ENCODE measurements at regions not wholly inside any gene's neighbourhood (a gene's known extent, or its start where the extent isn't known, plus 50 kb on each side); places are given as distances from the start of the nearest gene placed in this dataset.
"Not testable (repeated sequence)": the region's sequence is repeated elsewhere in the genome, so short reads cannot be mapped to it uniquely, and the experiment has no call there.

- DNase-seq, result no peak
Observed at GRCh38 chr1:209155546-209155945, 428.0 kb upstream of the CAMK1G start.

- DNase-seq, result no peak
Observed at GRCh38 chr1:209156991-209157390, 426.5 kb upstream of the CAMK1G start.

GRCh38 chr1:209157546-209158249, 425.8 kb upstream of the CAMK1G start:
- DNase-seq, result no peak

DNA sequence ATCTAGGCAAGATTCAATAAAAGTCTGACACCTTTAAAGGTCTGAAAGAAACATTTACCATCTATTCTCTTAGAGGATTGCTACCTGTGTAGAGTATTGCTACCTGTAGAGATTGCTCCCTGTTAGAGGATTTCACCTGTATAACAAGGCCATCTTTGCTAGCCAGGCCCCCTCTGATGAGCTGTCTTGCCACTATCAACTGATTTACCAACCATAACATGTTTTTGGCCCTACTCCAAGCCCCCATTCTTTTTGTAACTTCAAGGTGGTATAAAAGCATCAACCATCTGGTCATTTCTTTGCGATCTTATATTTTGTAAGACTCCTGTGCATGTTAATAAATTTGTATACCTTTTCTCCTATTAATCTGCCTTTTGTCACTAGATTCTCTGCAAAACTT, 424.7 kb upstream of the CAMK1G start:
- no peak for DNase-seq

GRCh38 chr1:209160230-209160629, 423.3 kb upstream of the CAMK1G start:
- DNase-seq, result no peak

DNA sequence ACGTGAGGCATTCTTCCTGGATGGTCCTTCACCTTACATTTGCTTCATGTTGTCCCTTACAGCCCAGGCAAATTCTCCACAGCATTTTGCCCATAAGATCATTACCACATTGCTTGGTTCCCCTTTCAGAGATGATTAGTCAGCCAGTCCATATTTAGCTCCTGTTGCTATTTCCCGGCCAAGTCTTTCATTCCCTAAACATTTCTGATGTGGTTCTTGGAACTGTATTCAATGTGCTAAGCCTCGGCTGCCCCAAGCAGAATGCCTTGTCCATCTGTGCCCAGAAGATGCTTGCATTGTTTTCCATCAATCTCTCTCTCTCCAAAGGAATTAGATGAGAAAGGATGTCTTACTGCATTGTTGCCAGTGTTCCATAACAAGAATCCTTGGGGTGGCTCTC, 420.9 kb upstream of the CAMK1G start:
- DNase-seq, result no peak

- DNase-seq, result no peak
Observed at GRCh38 chr1:209168204-209168603, 415.3 kb upstream of the CAMK1G start.

DNA sequence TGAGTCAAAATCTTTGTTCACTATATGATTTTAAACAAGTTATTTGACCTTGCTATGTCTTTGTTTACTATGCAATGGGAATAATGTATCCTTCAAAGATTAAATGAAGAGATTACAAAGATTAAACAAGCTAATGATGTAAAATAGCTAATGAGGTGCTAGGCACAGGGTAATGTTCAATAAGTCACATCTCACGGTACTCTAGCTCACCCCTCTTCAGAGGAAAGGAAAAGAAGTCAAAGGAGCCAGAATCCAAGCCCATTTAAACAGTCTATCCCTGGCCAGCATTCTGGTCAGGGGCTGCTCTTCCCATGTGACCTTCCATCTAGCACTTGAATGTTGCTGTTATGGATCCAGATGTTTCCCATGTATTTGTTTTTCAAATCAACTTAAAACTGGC, 412.4 kb upstream of the CAMK1G start:
- no peak for DNase-seq

DNA sequence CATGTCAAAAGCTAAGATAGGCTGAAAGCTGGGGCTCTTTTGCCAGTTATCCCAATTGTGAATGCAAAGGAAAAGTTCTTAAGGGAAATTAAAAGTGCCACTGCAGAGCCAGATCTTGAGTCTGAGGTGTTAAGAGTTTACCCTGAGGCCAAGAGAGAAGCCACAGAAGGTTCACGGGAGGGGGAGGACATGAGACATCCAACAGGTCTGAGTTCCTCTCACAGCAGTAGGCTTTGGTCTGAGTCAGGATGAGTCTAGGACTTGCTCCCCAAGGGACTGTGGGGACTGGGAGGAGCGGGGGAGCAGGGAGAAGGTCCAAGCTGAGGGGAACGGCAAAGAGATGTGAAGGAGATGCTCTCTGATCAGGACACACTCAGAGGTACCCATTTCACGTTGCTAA, 411.2 kb upstream of the CAMK1G start:
- no peak for DNase-seq

DNA sequence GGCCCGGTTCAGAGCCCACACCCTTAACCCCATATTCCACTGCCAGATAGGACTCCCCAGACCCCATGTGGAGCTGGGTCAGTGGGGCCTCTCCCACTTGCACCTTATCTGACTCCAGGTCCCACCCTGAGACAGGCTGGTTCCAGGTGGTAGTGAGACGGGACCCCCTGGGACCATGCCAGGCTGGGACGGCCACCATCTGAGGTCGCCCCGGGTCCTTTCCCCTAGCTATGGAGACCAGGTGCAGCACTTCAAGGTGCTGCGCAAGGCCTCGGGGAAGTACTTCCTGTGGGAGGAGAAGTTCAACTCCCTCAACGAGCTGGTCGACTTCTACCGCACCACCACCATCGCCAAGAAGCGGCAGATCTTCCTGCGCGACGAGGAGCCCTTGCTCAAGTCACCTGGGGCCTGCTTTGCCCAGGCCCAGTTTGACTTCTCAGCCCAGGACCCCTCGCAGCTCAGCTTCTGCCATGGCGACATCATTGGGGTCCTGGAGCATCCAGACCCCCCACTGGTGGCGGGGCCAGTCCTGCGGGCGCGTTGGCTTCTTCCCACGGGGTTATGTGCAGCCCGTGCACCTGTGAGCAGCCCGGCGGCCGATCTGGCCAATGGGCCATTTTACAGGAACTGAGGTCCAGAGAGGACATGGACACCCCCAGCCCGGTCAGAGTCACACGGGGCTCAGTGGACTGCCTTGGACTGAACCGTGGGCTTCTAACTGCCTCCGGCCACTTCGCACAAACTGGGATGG, 410.5 kb upstream of the CAMK1G start:
- not testable (repeated sequence) for DNase-seq

- DNase-seq, result not testable (repeated sequence)
Observed at GRCh38 chr1:209173796-209174195, 409.7 kb upstream of the CAMK1G start.

DNA sequence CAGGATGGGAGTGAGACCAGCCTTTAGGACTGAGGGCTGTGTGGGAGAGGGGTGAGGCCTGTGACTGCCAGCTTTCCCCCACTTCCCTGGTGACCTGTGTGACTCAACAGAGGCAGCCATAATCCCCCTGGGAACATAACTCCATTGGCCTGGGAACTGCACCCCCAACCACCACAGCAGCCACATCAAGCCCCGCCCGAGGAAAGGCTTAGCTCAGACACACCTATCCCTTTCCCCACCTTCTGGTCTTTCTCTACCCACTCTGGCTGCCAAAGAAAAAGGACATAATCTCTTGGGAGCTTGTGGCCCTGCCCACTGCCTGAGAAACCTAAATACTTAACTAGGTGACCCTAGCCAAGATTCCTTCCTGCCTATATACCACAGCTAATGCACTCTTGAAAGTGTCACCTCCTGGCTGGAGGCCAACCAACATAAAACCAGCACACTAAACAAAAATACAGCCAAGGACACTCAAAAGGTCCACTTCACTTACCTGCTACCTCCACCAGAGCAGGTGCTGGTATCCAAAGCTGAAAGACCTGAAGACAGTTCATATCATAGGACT, 406.6 kb upstream of the CAMK1G start:
- no peak for DNase-seq

DNA sequence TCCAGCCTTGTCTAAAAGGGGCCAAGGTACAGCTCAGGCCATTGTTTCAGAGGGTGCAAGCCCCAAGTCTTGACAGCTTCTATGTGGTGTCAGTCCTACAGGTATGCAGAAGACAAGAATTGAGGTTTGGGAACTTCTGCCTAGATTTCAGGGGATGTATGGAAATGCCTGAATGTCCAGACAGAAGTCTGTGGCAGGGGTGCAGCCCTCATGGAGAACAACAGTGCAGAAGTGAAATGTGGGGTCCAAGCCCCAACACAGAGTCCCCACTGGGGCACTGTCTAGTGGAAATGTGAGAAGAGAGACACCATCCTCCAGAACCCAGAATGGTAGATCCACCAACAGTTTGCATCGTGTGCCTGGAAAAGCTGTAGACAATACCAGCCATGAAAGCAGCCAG, 400.3 kb upstream of the CAMK1G start:
- no peak for DNase-seq

- no peak for DNase-seq
Observed at GRCh38 chr1:209187589-209187988, 395.9 kb upstream of the CAMK1G start.

- no peak for DNase-seq
Observed at GRCh38 chr1:209190591-209191261, 392.8 kb upstream of the CAMK1G start.

DNA sequence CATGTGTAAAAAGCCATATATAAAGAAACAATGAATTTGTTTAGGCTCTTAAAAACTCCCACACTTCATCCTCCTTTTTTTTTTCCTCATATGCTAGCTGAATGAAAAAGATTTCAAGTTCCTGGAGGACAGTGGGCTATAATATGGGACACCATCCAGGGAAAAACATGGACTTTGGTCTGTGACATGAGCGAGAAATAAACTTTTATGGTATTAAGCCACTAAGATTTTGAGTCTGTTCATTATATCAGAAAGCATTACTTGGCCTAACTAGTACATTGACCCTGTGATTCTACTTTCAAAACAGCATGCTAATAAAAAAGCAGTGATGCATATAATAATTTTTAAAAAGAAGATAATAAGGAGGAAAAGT, 392.3 kb upstream of the CAMK1G start:
- DNase-seq, result no peak

DNA sequence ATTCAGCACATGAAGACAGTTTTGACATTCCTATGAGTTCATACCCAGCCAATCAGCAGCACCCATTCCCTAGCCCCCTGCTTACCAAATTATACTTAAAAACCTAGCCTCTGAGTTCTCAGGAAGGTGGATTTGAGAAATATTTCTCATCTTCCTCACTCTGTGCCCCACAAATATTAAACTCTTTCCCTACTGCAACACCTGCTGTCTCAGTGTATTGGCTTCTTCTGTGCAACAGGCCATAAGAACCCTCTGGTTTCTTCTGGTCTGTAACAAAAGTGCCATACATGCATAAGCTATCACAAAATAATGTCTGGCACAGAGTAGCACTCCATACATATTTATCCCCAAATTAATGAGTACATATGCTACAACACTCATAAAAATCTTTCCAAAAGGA, 387.4 kb upstream of the CAMK1G start:
- DNase-seq, result no peak

- DNase-seq, result no peak
Observed at GRCh38 chr1:209198961-209199750, 384.4 kb upstream of the CAMK1G start.

DNA sequence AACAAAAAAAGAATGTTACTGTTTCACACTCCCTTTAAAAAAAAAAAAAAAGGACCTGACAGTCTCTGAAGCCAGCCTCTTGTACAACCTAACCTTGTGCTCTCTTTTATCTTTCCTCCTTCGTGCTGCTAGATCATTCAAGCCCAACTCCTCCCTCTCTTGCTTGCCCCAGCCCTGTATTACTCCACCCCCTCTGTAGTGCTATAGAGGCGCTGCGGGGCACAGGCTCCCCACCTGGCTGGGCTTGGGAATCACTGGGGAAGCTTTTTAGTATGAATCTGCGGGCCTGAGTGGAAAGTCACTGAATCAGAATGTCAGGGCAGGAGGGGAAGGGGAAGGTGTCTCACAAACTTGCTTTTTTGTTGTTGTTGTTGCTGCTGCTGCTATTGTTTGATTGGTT, 383.7 kb upstream of the CAMK1G start:
- DNase-seq, result no peak

- not testable (repeated sequence) for DNase-seq
Observed at GRCh38 chr1:209202321-209202720, 381.2 kb upstream of the CAMK1G start.

DNA sequence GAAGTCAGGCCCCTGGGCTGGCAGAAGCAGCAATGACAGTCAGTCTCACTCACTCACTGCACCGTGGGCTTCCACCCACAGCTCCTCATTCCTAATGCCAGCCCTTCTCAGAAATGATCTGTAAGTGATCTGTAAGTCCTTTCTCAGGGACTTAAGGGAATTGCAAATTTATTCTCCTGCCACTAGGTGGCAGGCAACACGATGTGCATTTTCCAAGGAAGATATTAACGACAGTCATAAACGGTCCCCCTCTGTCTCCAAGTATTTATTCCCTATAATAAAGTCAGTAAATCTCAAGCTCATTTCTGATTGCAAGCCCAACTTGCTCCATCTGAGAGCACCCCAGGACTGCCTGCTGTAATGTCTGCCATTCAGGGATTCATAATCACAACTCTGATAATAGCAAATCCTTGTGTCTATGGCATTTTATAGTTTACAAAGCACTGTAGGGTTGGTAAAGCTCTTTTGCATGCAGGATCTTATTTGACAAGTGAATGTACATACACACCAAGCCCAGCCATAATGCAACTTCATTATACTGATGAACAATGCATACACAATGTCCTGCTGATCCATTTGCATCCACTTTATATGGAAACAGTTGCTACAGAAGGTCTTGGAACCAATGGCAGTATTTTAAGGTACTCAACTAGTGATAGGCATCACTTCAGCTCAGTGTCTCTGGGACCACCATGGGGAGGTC, 380.5 kb upstream of the CAMK1G start:
- DNase-seq, result no peak

DNA sequence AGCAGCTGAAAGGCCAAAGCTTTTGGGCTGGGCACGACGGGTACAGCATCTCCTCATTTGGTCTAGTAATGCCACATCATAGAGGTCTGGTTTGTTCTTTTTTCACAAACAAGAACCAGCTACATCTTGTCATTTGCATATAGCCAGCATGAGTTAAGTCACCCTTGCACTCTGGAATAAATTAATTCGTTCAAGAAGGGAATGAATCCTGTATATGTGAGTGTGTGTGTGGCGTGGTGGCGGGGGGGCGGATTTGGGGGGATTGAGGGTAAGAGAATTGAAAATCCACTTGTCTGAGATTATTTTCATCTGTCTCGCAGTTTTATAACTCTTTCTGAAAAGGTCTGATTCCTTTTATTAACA, 380.0 kb upstream of the CAMK1G start:
- DNase-seq, result no peak

All from effector CD4-positive, alpha-beta T cell (primary cell).